ENCODE measurements at regions not wholly inside any gene's neighbourhood (a gene's known extent, or its start where the extent isn't known, plus 50 kb on each side); places are given as distances from the start of the nearest gene placed in this dataset.

- no peak for DNase-seq (ENCODE audit: low read depth)
These were observed 341.6 kb upstream of the CDH7 start for GRCh38 chr18:65409261-65409660.

- no peak for DNase-seq (ENCODE audit: low read depth)
These were observed 347.3 kb upstream of the CDH7 start for GRCh38 chr18:65403534-65403933.

- DNase-seq (ENCODE audit: low read depth), result no peak
These were observed 351.7 kb upstream of the CDH7 start for GRCh38 chr18:65399091-65399490.

GRCh38 chr18:65398347-65399075, 352.3 kb upstream of the CDH7 start:
- DNase-seq (ENCODE audit: low read depth), result no peak

- DNase-seq (ENCODE audit: low read depth), result no peak
These were observed 369.8 kb upstream of the CDH7 start for GRCh38 chr18:65380986-65381385.

- DNase-seq (ENCODE audit: low read depth), result no peak
These were observed 370.2 kb upstream of the CDH7 start for GRCh38 chr18:65380571-65380970.

- no peak for DNase-seq (ENCODE audit: low read depth)
These were observed 377.9 kb upstream of the CDH7 start for GRCh38 chr18:65372904-65373303.

GRCh38 chr18:65365245-65365980, 385.4 kb upstream of the CDH7 start:
- no peak for DNase-seq (ENCODE audit: low read depth)

GRCh38 chr18:65363911-65364632, 386.7 kb upstream of the CDH7 start:
- DNase-seq (ENCODE audit: low read depth), result no peak

GRCh38 chr18:65363011-65363410, 387.8 kb upstream of the CDH7 start:
- DNase-seq (ENCODE audit: low read depth), result no peak

- DNase-seq (ENCODE audit: low read depth), result no peak
These were observed 391.3 kb upstream of the CDH7 start for GRCh38 chr18:65359479-65359878.

- DNase-seq (ENCODE audit: low read depth), result no peak
These were observed 392.5 kb upstream of the CDH7 start for GRCh38 chr18:65358306-65358705.

- no peak for DNase-seq (ENCODE audit: low read depth)
These were observed 398.6 kb upstream of the CDH7 start for GRCh38 chr18:65352186-65352585.

GRCh38 chr18:65349635-65350034, 401.2 kb upstream of the CDH7 start:
- no peak for DNase-seq (ENCODE audit: low read depth)

- DNase-seq (ENCODE audit: low read depth), result no peak
These were observed 403.4 kb upstream of the CDH7 start for GRCh38 chr18:65347446-65347845.

GRCh38 chr18:65346086-65346485, 404.7 kb upstream of the CDH7 start:
- DNase-seq (ENCODE audit: low read depth), result no peak

- DNase-seq (ENCODE audit: low read depth), result no peak
These were observed 407.2 kb upstream of the CDH7 start for GRCh38 chr18:65343571-65343970.

GRCh38 chr18:65336411-65336810, 414.4 kb upstream of the CDH7 start:
- no peak for DNase-seq (ENCODE audit: low read depth)

GRCh38 chr18:65329010-65329409, 421.8 kb upstream of the CDH7 start:
- no peak for DNase-seq (ENCODE audit: low read depth)

GRCh38 chr18:65326805-65327204, 424.0 kb upstream of the CDH7 start:
- no peak for DNase-seq (ENCODE audit: low read depth)

- DNase-seq (ENCODE audit: low read depth), result no peak
These were observed 427.9 kb upstream of the CDH7 start for GRCh38 chr18:65322895-65323294.

GRCh38 chr18:65298422-65298821, 452.4 kb upstream of the CDH7 start:
- DNase-seq (ENCODE audit: low read depth), result no peak

GRCh38 chr18:65288908-65289307, 461.9 kb upstream of the CDH7 start:
- DNase-seq (ENCODE audit: low read depth), result no peak

Measured in fibroblast of the conjunctiva (primary cell).